Ishikawa (cell line): ENCODE measurements at regions not wholly inside any gene's neighbourhood (a gene's known extent, or its start where the extent isn't known, plus 50 kb on each side); places are given as distances from the start of the nearest gene placed in this dataset.

ENCODE experiments used
- CEBPB ChIP-seq: IDR thresholded peaks from 2 replicates; pipeline ENCODE4 v1.6.1; 2012
- CREB1 ChIP-seq: IDR thresholded peaks from 2 replicates; pipeline ENCODE4 v1.6.1; 2012; ENCODE audit warnings: low read depth
- EGR1 ChIP-seq: IDR thresholded peaks from 2 replicates; pipeline ENCODE4 v1.6.1; 2012
- EP300 ChIP-seq: IDR thresholded peaks from 2 replicates; pipeline ENCODE4 v1.6.1; 2012; ENCODE audit warnings: borderline replicate concordance
- FOXM1 ChIP-seq: IDR thresholded peaks from 2 replicates; pipeline ENCODE4 v1.6.1; 2012; ENCODE audit warnings: low read depth, borderline replicate concordance
- MAX ChIP-seq: IDR thresholded peaks from 2 replicates; pipeline ENCODE4 v1.6.1; 2012
- NFIC ChIP-seq: IDR thresholded peaks from 2 replicates; pipeline ENCODE4 v1.6.1; 2012
- RAD21 ChIP-seq: IDR thresholded peaks from 2 replicates; pipeline ENCODE4 v1.6.1; 2012; ENCODE audit warnings: low read depth
- REST ChIP-seq: IDR thresholded peaks from 2 replicates; pipeline ENCODE4 v1.6.1; 2012; ENCODE audit warnings: low read depth, mild to moderate bottlenecking
- TAF1 ChIP-seq: IDR thresholded peaks from 2 replicates; pipeline ENCODE4 v1.6.1; 2012; ENCODE audit warnings: low read depth, mild to moderate bottlenecking
- TCF12 ChIP-seq: IDR thresholded peaks from 2 replicates; pipeline ENCODE4 v1.6.1; 2012; ENCODE audit warnings: low read depth
- TEAD4 ChIP-seq: IDR thresholded peaks from 2 replicates; pipeline ENCODE4 v1.6.1; 2012
- YY1 ChIP-seq: IDR thresholded peaks from 2 replicates; pipeline ENCODE4 v1.6.1; 2012; ENCODE audit warnings: low read depth
- ZBTB7A ChIP-seq: IDR thresholded peaks from 2 replicates; pipeline ENCODE4 v1.6.1; 2012; ENCODE audit warnings: low read depth
- TF ChIP-seq, protein P1 (sequence below): IDR thresholded peaks from 2 replicates; pipeline ENCODE4 v1.6.1; 2012

DNA sequence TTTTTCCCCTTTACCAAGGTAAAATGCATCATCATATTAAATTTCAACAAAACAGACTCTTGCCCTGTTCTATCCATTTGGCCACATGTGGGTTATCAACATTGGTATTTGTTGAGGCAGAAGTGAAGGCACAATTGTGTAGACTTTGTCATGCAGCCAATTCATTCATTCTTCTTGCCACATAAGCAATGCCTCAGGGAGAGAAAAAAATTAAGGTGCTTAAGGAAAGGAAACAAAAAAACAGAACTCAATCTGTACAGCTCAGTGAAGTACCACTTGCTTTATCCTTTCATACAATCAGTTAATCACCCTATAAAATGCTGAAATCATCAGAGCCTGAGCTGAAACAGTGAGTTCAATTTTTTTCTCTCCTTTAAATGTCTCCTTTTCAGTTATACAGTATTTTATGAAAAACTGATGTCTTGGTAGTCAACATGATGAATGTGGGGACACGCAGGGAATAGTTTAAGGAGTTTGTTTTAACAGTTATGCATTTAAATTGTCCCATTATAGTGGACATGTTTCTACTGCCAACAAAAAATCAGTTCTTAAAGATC is 588.9 kb downstream of the MFSD1 start:
- TF ChIP-seq EGR1 (no peak), EP300 (no peak), TEAD4 (no peak), CEBPB (no peak), RAD21 (no peak), ZBTB7A (no peak), TAF1 (no peak), FOXM1 (no peak), REST (no peak), MAX (no peak), CREB1 (no peak), NFIC (no peak)
- TF ChIP-seq, protein P1, sequence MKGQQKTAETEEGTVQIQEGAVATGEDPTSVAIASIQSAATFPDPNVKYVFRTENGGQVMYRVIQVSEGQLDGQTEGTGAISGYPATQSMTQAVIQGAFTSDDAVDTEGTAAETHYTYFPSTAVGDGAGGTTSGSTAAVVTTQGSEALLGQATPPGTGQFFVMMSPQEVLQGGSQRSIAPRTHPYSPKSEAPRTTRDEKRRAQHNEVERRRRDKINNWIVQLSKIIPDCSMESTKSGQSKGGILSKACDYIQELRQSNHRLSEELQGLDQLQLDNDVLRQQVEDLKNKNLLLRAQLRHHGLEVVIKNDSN: no peak

DNA sequence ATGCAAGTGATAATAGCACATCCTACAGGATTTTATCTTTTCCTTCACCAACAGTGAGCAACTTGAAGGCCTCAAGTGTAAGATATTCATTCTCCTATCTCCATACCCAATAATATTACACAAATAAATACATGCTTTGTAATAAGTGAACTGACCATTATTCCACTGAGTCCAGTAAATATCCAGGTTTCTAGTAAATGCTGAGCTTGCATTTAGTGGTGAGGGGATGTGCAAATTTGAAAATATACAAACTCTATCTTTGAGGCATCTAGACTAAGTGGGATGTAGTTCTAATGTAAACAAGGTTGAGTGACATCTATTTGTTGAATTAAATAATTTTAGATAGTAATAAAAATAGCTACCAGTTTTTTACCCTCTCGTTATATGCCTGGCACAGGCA is 587.6 kb upstream of the IL12A start:
- no peak for TF ChIP-seq EGR1
- TF ChIP-seq TEAD4: no peak
- no peak for TF ChIP-seq MAX
- TF ChIP-seq, protein P1: no peak
- TF ChIP-seq CREB1: no peak
- TF ChIP-seq YY1: no peak
- no peak for TF ChIP-seq FOXM1
- no peak for TF ChIP-seq TCF12
- TF ChIP-seq NFIC: no peak
- TF ChIP-seq CEBPB: no peak
- no peak for TF ChIP-seq TAF1

GRCh38 chr3:159413319-159413718 is 575.3 kb upstream of the IL12A start:
- no peak for TF ChIP-seq REST
- TF ChIP-seq EGR1: no peak
- TF ChIP-seq ZBTB7A: no peak
- no peak for TF ChIP-seq RAD21
- no peak for TF ChIP-seq CEBPB
- TF ChIP-seq TEAD4: no peak
- TF ChIP-seq TAF1: no peak
- TF ChIP-seq MAX: no peak
- TF ChIP-seq TCF12: no peak
- TF ChIP-seq NFIC: no peak
- TF ChIP-seq EP300: no peak
- TF ChIP-seq FOXM1: no peak

GRCh38 chr3:159416856-159417255 is 571.8 kb upstream of the IL12A start:
- TF ChIP-seq TAF1: no peak
- no peak for TF ChIP-seq CREB1
- no peak for TF ChIP-seq TCF12
- TF ChIP-seq, protein P1: no peak
- TF ChIP-seq FOXM1: no peak
- TF ChIP-seq YY1: no peak
- no peak for TF ChIP-seq REST
